ENCODE measurements at regions not wholly inside any gene's neighbourhood (a gene's known extent, or its start where the extent isn't known, plus 50 kb on each side); places are given as distances from the start of the nearest gene placed in this dataset.
"Not testable (repeated sequence)": the region's sequence is repeated elsewhere in the genome, so short reads cannot be mapped to it uniquely, and the experiment has no call there.

GRCh38 chr5:124890442-124890841 lies 144.0 kb upstream of the ZNF608 start:
- not testable (repeated sequence) for TF ChIP-seq CTCF (IDR thresholded peaks at IDR 0.05 in 4 of 5, conservative IDR thresholded peaks at IDR 0.05 in 1 of 5); POLR2A (IDR thresholded peaks at IDR 0.05)

Measured in gastrocnemius medialis (tissue), 4 donors.